Esophagus squamous epithelium (tissue), 5 donors: ENCODE measurements at regions not wholly inside any gene's neighbourhood (a gene's known extent, or its start where the extent isn't known, plus 50 kb on each side); places are given as distances from the start of the nearest gene placed in this dataset.
"Not testable (repeated sequence)": the region's sequence is repeated elsewhere in the genome, so short reads cannot be mapped to it uniquely, and the experiment has no call there.

Source experiments
- DNase-seq: peaks from one replicate; lab custom pipeline; 2025; lab: John Stamatoyannopoulos, UW
- H3K27ac ChIP-seq, 4 donors: fragments of 200-600 bp; sonication (generic); one replicate each; pipeline ENCODE4 v1.5.1; 2016 to 2019; ENCODE audit warnings: mild to moderate bottlenecking in 1 of 4
- H3K27me3 ChIP-seq, 4 donors: fragments of 200-600 bp; sonication (generic); 1 replicate in 3 of 4; 2 replicates in 1 of 4; pipeline versions ENCODE4 v1.5.1 to v1.6.0; 2017 to 2021; ENCODE audit warnings: antibody characterized with exemption in 1 of 4
- H3K36me3 ChIP-seq, 3 donors: fragments of 200-600 bp; sonication (generic); one replicate each; pipeline ENCODE4 v1.5.1; 2016 to 2019
- H3K4me1 ChIP-seq, 3 donors: fragments of 200-600 bp; sonication (generic); one replicate each; pipeline ENCODE4 v1.5.1; 2017 to 2019
- H3K4me3 ChIP-seq, 4 donors: fragments of 200-600 bp; sonication (generic); 1 replicate in 3 of 4; 2 replicates in 1 of 4; pipeline ENCODE4 v1.5.1; 2016 to 2019; ENCODE audit warnings: mild to moderate bottlenecking in 2 of 4, moderate library complexity in 1 of 4
- H3K9me3 ChIP-seq, 3 donors: fragments of 200-600 bp; sonication (generic); one replicate each; pipeline ENCODE4 v1.5.1; 2016 to 2019
- POLR2A ChIP-seq, 4 donors: fragments of 450-650 bp; IDR thresholded peaks; one replicate each; pipeline ENCODE4 v1.6.1; 2017; ENCODE audit warnings: antibody characterized with exemption in 4 of 4, mild to moderate bottlenecking in 4 of 4, moderate library complexity in 3 of 4
- WGBS, 2 donors: methylation state at CpG; one replicate each; pipeline ENCODE4 v1.1.5; 2018; 5-methylcytosine and 5-hydroxymethylcytosine counted together
- intact Hi-C: fragments of 100-400 bp; cut with DNase I; formaldehyde crosslinking; loops from one replicate; pipeline ENCODE4 v1.15.0; 2022
- TF ChIP-seq, protein P1 (sequence below), 6 experiments: fragments of 450-650 bp in 4 of 6; fragments of 200-600 bp in 2 of 6; sonication (generic) in 2 of 6; IDR thresholded peaks; one replicate each; pipeline ENCODE4 v1.5.1; 2016 to 2019; ENCODE audit warnings: antibody characterized with exemption in 6 of 6, mild to moderate bottlenecking in 4 of 6, moderate library complexity in 4 of 6
- donor health status: DM: yes; HTN: yes; CAD: no.

DNA sequence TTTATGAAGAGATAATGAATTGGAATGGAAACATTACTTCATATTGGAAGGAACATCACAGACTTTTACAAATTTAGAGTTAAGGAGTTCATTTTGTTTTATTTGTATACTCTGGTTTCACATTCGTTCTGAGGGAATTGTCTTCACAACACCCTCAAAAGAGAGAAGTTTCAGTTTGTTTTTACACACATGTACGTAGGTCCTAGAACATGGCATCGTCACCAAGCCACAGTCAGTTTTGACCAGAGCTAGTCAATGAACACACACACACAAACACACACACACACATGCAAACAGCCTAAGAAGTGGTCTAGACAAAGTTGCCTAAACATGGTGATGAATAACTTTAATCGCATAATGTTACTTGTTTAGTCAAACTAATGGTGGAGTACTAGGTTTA is 427.9 kb upstream of the BCHE start:
- H3K36me3 ChIP-seq, result no peaks in the 10 kb centered on the region

DNA sequence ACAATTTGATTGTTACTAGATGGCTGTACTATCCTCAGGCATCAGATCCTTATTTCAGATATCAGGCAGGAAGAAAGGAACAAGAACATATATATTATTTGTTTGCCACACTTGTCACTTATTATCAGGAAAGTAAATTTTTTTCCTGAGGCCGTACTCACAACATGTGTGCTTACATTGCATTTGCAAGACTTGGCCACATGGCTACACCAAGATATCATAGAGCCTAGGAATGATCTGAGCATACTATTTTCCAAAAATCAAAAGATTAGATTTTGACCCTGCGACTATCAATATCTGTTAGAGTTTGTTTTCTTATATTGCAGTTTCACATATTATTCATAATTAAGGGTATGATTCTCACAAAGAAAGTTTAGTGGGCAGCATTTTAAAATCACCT is 426.2 kb upstream of the BCHE start:
- Histone ChIP-seq H3K36me3 (no peaks in the 10 kb centered on the region), H3K4me1 (no peaks in the 10 kb centered on the region), H3K27ac (no peak overlapping the region), H3K9me3 (no peaks in the 10 kb centered on the region), H3K4me3 (no peak overlapping the region), H3K27me3 (no peaks in the 10 kb centered on the region)
- intact Hi-C loops, result no loop called here
- no peak for DNase-seq
- TF ChIP-seq, protein P1, sequence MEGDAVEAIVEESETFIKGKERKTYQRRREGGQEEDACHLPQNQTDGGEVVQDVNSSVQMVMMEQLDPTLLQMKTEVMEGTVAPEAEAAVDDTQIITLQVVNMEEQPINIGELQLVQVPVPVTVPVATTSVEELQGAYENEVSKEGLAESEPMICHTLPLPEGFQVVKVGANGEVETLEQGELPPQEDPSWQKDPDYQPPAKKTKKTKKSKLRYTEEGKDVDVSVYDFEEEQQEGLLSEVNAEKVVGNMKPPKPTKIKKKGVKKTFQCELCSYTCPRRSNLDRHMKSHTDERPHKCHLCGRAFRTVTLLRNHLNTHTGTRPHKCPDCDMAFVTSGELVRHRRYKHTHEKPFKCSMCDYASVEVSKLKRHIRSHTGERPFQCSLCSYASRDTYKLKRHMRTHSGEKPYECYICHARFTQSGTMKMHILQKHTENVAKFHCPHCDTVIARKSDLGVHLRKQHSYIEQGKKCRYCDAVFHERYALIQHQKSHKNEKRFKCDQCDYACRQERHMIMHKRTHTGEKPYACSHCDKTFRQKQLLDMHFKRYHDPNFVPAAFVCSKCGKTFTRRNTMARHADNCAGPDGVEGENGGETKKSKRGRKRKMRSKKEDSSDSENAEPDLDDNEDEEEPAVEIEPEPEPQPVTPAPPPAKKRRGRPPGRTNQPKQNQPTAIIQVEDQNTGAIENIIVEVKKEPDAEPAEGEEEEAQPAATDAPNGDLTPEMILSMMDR (IDR thresholded peaks at IDR 0.05), result no peak
- no peak for TF ChIP-seq POLR2A (IDR thresholded peaks at IDR 0.05)
- WGBS, 2 donors, result 76 to 85% methylated on average over 2 of the region's 2 CpGs

More for the DNA sequence above, 427.9 kb upstream of the BCHE start:
- Histone ChIP-seq H3K27me3 (no peaks in the 10 kb centered on the region), H3K4me3 (no peak overlapping the region), H3K27ac (no peak overlapping the region), H3K4me1 (no peaks in the 10 kb centered on the region), H3K9me3 (no peaks in the 10 kb centered on the region)
- TF ChIP-seq POLR2A (IDR thresholded peaks at IDR 0.05), result no peak
- TF ChIP-seq, protein P1 (IDR thresholded peaks at IDR 0.05), result no peak
- intact Hi-C loops, result no loop called here
- 66 to 73% methylated on average over 4 of the region's 4 CpGs for WGBS, 2 donors
- no peak for DNase-seq

DNA sequence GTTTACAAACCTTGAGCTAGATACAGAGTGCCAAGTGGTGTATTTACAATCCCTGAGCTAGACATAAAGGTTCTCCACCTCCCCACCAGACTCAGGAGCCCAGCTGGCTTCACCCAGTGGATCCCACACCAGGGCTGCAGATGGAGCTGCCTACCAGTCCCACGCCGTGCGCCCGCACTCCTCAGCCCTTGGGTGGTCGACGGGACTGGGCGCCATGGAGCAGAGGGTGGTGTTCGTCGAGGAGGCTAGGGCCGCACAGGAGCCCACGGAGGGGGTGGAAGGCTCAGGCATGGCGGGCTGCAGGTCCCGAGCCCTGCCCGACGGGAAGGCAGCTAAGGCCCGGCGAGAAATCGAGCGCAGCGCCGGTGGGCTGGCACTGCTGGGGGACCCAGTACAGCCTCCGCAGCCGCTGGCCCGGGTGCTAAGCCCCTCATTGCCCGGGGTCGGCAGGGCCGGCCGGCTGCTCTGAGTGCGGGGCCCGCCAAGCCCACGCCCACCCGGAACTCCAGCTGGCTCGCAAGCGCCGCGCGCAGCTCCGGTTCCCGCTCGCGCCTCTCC is 421.1 kb upstream of the BCHE start:
- H3K4me3 ChIP-seq, DNase-seq, H3K9me3 ChIP-seq, H3K4me1 ChIP-seq, intact Hi-C loops, H3K27ac ChIP-seq, H3K36me3 ChIP-seq, H3K27me3 ChIP-seq: not testable (repeated sequence)
- 75 to 82% methylated on average over 4 to 13 of the region's 41 CpGs for WGBS, 2 donors

DNA sequence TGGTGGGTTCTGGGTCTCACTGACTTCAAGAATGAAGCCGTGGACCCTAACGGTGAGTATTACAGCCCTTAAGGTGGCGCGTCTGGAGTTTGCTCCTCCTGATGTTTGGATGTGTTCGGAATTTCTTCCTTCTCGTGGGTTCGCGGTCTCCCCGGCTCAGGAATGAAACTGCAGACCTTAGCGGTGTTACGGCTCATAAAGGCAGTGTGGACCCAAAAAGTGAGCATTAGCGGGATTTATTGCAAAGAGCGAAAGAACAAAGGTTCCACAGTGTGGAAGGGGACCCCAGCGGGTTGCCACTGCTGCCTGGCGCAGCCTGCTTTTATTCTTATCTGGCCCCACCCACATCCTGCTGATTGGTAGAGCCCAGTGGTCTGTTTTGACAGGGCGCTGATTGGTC is 420.5 kb upstream of the BCHE start:
- intact Hi-C loops, result no loop called here
- 82 to 88% methylated on average over 8 to 10 of the region's 16 CpGs for WGBS, 2 donors

DNA sequence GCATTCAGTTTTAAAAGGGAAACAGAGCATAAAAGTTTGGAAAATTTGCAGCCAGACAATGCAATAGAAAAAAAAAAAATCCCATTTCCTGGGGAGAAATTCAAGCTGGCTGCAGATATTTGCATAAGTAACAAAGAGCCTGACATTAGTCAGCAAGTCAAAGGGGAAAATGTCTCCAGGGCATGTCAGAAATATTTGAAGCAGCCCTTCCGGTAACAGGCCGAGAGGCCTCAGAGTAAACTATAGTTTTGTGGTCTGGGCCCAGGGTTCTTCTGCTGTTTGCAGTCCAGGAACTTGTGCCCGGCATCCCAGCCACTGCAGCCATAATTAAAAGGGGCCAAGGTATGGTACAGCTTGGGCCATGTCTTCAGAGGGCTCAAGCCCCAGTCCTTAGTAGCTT is 411.6 kb upstream of the BCHE start:
- no peaks in the 10 kb centered on the region for H3K9me3 ChIP-seq
- no peak for TF ChIP-seq POLR2A (IDR thresholded peaks at IDR 0.05)
- TF ChIP-seq, protein P1 (IDR thresholded peaks at IDR 0.05), result no peak
- H3K4me1 ChIP-seq, result no peaks in the 10 kb centered on the region
- DNase-seq, result no peak
- H3K27me3 ChIP-seq, result no peaks in the 10 kb centered on the region
- no peak overlapping the region for H3K27ac ChIP-seq
- H3K4me3 ChIP-seq, result no peak overlapping the region
- intact Hi-C loops, result no loop called here
- 58 to 73% methylated on average over 2 to 3 of the region's 3 CpGs for WGBS, 2 donors
- H3K36me3 ChIP-seq, result no peaks in the 10 kb centered on the region

More for the DNA sequence above, 420.5 kb upstream of the BCHE start:
- Histone ChIP-seq H3K36me3 (no peaks in the 10 kb centered on the region), H3K4me3 (no peak overlapping the region), H3K4me1 (no peaks in the 10 kb centered on the region), H3K27me3 (no peaks in the 10 kb centered on the region), H3K9me3 (no peaks in the 10 kb centered on the region), H3K27ac (no peak overlapping the region)
- TF ChIP-seq POLR2A (IDR thresholded peaks at IDR 0.05), result no peak
- TF ChIP-seq, protein P1 (IDR thresholded peaks at IDR 0.05), result no peak
- DNase-seq, result no peak

DNA sequence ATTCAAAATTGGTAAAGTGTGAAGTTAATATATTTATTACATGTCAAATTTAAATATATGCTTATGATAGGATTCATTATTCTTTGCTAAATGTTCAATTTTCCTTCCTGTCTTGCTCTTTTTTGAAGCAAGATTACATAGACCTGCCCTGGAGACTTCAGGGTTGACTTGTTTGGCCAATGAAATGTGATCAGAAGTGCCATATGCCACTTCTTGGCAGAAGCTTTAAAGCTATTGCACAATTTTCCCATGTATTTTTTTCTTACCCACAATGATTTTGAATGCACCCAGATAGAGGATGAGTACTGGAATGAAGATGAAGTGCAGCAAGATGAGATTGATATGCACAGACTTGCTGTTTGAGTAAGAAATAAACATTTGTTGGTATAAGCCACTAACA is 406.3 kb upstream of the BCHE start:
- DNase-seq, result no peak
- Histone ChIP-seq H3K4me3 (no peak overlapping the region), H3K36me3 (no peaks in the 10 kb centered on the region), H3K4me1 (no peaks in the 10 kb centered on the region), H3K27me3 (no peaks in the 10 kb centered on the region), H3K27ac (no peak overlapping the region), H3K9me3 (no peaks in the 10 kb centered on the region)
- intact Hi-C loops, result no loop called here
- TF ChIP-seq, protein P1 (IDR thresholded peaks at IDR 0.05), result no peak
